ENCODE measurements at regions not wholly inside any gene's neighbourhood (a gene's known extent, or its start where the extent isn't known, plus 50 kb on each side); places are given as distances from the start of the nearest gene placed in this dataset.
A peak's percentile ranks its signal among the peaks of the same experiment; 100 is the strongest.

GRCh38 chr2:538646-539045 is 138.6 kb downstream of the TMEM18 start:
- no peaks in the 10 kb centered on the region for H3K36me3 ChIP-seq (replicated peaks in 1 of 2)
- no peak overlapping the region for H3K4me3 ChIP-seq
- 88 to 100% (median 92%) methylated on average over 2 of the region's 2 CpGs for WGBS, 4 donors
- peaks cover 0 to 12% (median 0%) of the 10 kb centered on the region in 3 donors for H3K9me3 ChIP-seq (replicated peaks in 1 of 3)
- H3K27ac ChIP-seq, result no peak overlapping the region
- TF ChIP-seq CTCF (IDR thresholded peaks at IDR 0.05) (no peak), POLR2A (IDR thresholded peaks at IDR 0.05) (no peak)
- DNase-seq, result no peak
- intact Hi-C loops (cut with DNase I), result no loop called here
- H3K4me1 ChIP-seq (replicated peaks in 1 of 2), result no peaks in the 10 kb centered on the region
- H3K27me3 ChIP-seq, result no peaks in the 10 kb centered on the region

GRCh38 chr2:535222-535621 is 142.0 kb downstream of the TMEM18 start:
- Histone ChIP-seq H3K36me3 (replicated peaks in 1 of 2) (no peaks in the 10 kb centered on the region), H3K4me3 (no peak overlapping the region), H3K27me3 (no peaks in the 10 kb centered on the region), H3K27ac (no peak overlapping the region), H3K4me1 (replicated peaks in 1 of 2) (no peaks in the 10 kb centered on the region), H3K9me3 (replicated peaks in 1 of 3) (peaks cover 0 to 12% (median 9%) of the 10 kb centered on the region in 3 donors)
- WGBS, 4 donors, result 58 to 75% (median 69%) methylated on average over 3 of the region's 3 CpGs
- DNase-seq, result no peak
- peak in 1 of 6 experiments; percentile 23 for TF ChIP-seq CTCF (IDR thresholded peaks at IDR 0.05)
- no peak for TF ChIP-seq POLR2A (IDR thresholded peaks at IDR 0.05)
- intact Hi-C loops (cut with DNase I), result no loop called here

- Histone ChIP-seq H3K36me3 (replicated peaks in 1 of 2) (no peaks in the 10 kb centered on the region), H3K27ac (no peak overlapping the region), H3K9me3 (replicated peaks in 1 of 3) (peaks cover 0 to 9% (median 0%) of the 10 kb centered on the region in 3 donors), H3K27me3 (no peaks in the 10 kb centered on the region), H3K4me3 (no peak overlapping the region), H3K4me1 (replicated peaks in 1 of 2) (no peaks in the 10 kb centered on the region)
- TF ChIP-seq POLR2A (IDR thresholded peaks at IDR 0.05), result no peak
- TF ChIP-seq CTCF (IDR thresholded peaks at IDR 0.05), result no peak
- DNase-seq, result no peak
- WGBS, 4 donors, result 74 to 92% (median 81%) methylated on average over 2 of the region's 2 CpGs
- intact Hi-C loops (cut with DNase I), result no loop called here
These were observed 147.4 kb downstream of the TMEM18 start for GRCh38 chr2:529852-530251.

GRCh38 chr2:529424-529823 is 147.8 kb downstream of the TMEM18 start:
- 0 to 6% (median 2%) methylated on average over 2 of the region's 2 CpGs for WGBS, 4 donors
- DNase-seq, result no peak
- no peaks in the 10 kb centered on the region for H3K36me3 ChIP-seq (replicated peaks in 1 of 2)

More at GRCh38 chr2:529424-529823, 147.8 kb downstream of the TMEM18 start:
- H3K4me3 ChIP-seq, result no peak overlapping the region
- no peaks in the 10 kb centered on the region for H3K4me1 ChIP-seq (replicated peaks in 1 of 2)
- intact Hi-C loops (cut with DNase I), result no loop called here
- no peaks in the 10 kb centered on the region for H3K27me3 ChIP-seq
- TF ChIP-seq POLR2A (IDR thresholded peaks at IDR 0.05) (no peak), CTCF (IDR thresholded peaks at IDR 0.05) (peak; percentile 11 to 58 (median 40))
- H3K27ac ChIP-seq, result no peak overlapping the region
- H3K9me3 ChIP-seq (replicated peaks in 1 of 3), result peaks cover 0 to 9% (median 0%) of the 10 kb centered on the region in 3 donors
